Tibial nerve (tissue), 4 donors: ENCODE measurements at regions not wholly inside any gene's neighbourhood (a gene's known extent, or its start where the extent isn't known, plus 50 kb on each side); places are given as distances from the start of the nearest gene placed in this dataset.

Experiments used
- DNase-seq, 2 donors: peaks; one replicate each; pipeline ENCODE4 v3.0.0-alpha.2; 2019; ENCODE audit warnings: low spot score in 2 of 2
- H3K27ac ChIP-seq, 4 donors: fragments of 200-600 bp; sonication (generic) in 3 of 4; one replicate each; pipeline ENCODE4 v1.5.1; 2017 to 2019; ENCODE audit warnings: mild to moderate bottlenecking in 1 of 4
- H3K27me3 ChIP-seq, 2 donors: fragments of 200-600 bp; sonication (generic) in 1 of 2; one replicate each; pipeline versions ENCODE4 v1.5.1 to v1.6.0; 2017 to 2019
- H3K36me3 ChIP-seq, 3 donors: fragments of 200-600 bp; sonication (generic); one replicate each; pipeline ENCODE4 v1.5.1; 2018 to 2019
- H3K4me1 ChIP-seq, 4 donors: fragments of 200-600 bp; sonication (generic) in 3 of 4; one replicate each; pipeline ENCODE4 v1.5.1; 2017 to 2019
- H3K4me3 ChIP-seq, 4 donors: fragments of 200-600 bp; sonication (generic) in 3 of 4; one replicate each; pipeline ENCODE4 v1.5.1; 2017 to 2019; ENCODE audit warnings: mild to moderate bottlenecking in 1 of 4, moderate library complexity in 1 of 4
- H3K9me3 ChIP-seq, 4 donors: fragments of 200-600 bp; sonication (generic) in 3 of 4; one replicate each; pipeline ENCODE4 v1.5.1; 2017 to 2019
- EP300 ChIP-seq, 2 donors: sonication (generic); formaldehyde crosslinking; IDR thresholded peaks; one replicate each; pipeline ENCODE4 v1.6.1; 2017; ENCODE audit warnings: antibody characterized with exemption in 2 of 2, mild to moderate bottlenecking in 1 of 2
- POLR2A ChIP-seq, 2 donors: fragments of 450-650 bp; IDR thresholded peaks; one replicate each; pipeline ENCODE4 v1.6.1; 2017; ENCODE audit warnings: antibody characterized with exemption in 2 of 2, mild to moderate bottlenecking in 2 of 2, moderate library complexity in 2 of 2
- WGBS, 2 donors: methylation state at CpG; one replicate each; pipeline ENCODE4 v1.1.5; 2018; 5-methylcytosine and 5-hydroxymethylcytosine counted together
- TF ChIP-seq, protein P1 (sequence below), 5 experiments: fragments of 200-600 bp in 3 of 5; fragments of 450-650 bp in 2 of 5; sonication (generic) in 3 of 5; IDR thresholded peaks; one replicate each; pipeline ENCODE4 v1.5.1; 2016 to 2019; ENCODE audit warnings: antibody characterized with exemption in 5 of 5, mild to moderate bottlenecking in 3 of 5, moderate library complexity in 2 of 5

- no peak for TF ChIP-seq EP300 (IDR thresholded peaks at IDR 0.05)
- no peak overlapping the region for H3K27ac ChIP-seq
- H3K9me3 ChIP-seq = no peaks in the 10 kb centered on the region
- H3K4me1 ChIP-seq = no peaks in the 10 kb centered on the region
- H3K36me3 ChIP-seq = no peaks in the 10 kb centered on the region
- H3K27me3 ChIP-seq = no peaks in the 10 kb centered on the region
- no peak for DNase-seq
- 87 to 94% methylated on average over 2 of the region's 2 CpGs for WGBS, 2 donors
- H3K4me3 ChIP-seq = no peak overlapping the region
Measured at GRCh38 chr6:91278416-91278815, 691.5 kb upstream of the MAP3K7 start.

DNA sequence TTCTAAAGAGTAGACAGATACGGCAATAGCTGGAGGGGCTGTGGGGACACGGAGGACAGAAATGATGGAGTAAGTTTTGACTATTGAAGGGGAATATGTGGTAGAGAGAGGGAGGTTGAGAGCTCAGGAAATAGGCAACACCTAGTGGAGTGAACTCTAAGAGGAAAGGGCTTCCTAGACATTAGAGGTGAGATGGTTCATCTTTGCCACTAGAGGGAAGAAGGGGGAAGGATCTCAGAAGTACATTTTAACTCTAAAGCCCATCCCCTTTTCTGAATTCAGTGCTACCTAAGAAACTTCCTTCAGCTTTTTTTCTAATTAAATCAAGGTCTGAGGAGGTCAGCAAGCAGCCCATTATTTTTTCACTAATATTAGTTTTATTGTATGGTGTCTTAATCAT, 689.4 kb upstream of the MAP3K7 start:
- Histone ChIP-seq H3K36me3 (no peaks in the 10 kb centered on the region), H3K4me3 (no peak overlapping the region), H3K4me1 (no peaks in the 10 kb centered on the region), H3K27me3 (no peaks in the 10 kb centered on the region), H3K9me3 (peaks cover 0 to 6% (median 0%) of the 10 kb centered on the region in 4 donors), H3K27ac (no peak overlapping the region)
- WGBS, 2 donors = 71 to 73% methylated on average over 2 of the region's 2 CpGs
- TF ChIP-seq, protein P1, sequence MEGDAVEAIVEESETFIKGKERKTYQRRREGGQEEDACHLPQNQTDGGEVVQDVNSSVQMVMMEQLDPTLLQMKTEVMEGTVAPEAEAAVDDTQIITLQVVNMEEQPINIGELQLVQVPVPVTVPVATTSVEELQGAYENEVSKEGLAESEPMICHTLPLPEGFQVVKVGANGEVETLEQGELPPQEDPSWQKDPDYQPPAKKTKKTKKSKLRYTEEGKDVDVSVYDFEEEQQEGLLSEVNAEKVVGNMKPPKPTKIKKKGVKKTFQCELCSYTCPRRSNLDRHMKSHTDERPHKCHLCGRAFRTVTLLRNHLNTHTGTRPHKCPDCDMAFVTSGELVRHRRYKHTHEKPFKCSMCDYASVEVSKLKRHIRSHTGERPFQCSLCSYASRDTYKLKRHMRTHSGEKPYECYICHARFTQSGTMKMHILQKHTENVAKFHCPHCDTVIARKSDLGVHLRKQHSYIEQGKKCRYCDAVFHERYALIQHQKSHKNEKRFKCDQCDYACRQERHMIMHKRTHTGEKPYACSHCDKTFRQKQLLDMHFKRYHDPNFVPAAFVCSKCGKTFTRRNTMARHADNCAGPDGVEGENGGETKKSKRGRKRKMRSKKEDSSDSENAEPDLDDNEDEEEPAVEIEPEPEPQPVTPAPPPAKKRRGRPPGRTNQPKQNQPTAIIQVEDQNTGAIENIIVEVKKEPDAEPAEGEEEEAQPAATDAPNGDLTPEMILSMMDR (IDR thresholded peaks at IDR 0.05) = peak in 1 of 5 experiments; percentile 29
- no peak for TF ChIP-seq POLR2A (IDR thresholded peaks at IDR 0.05)
- no peak for DNase-seq

GRCh38 chr6:91273729-91274128, 686.9 kb upstream of the MAP3K7 start:
- TF ChIP-seq, protein P1 (IDR thresholded peaks at IDR 0.05) = no peak
- TF ChIP-seq EP300 (IDR thresholded peaks at IDR 0.05) = peak in 1 of 2 donors; percentile 25
- no peak overlapping the region for H3K4me3 ChIP-seq
- no peak overlapping the region for H3K27ac ChIP-seq
- H3K9me3 ChIP-seq = peaks cover 0 to 10% (median 0%) of the 10 kb centered on the region in 4 donors
- no peaks in the 10 kb centered on the region for H3K4me1 ChIP-seq
- no peaks in the 10 kb centered on the region for H3K36me3 ChIP-seq
- WGBS, 2 donors = 47 to 59% methylated on average over 5 of the region's 5 CpGs
- H3K27me3 ChIP-seq = no peaks in the 10 kb centered on the region
- peak; percentile 40 to 42 for DNase-seq

GRCh38 chr6:91271807-91272206, 684.9 kb upstream of the MAP3K7 start:
- Histone ChIP-seq H3K36me3 (no peaks in the 10 kb centered on the region), H3K4me1 (no peaks in the 10 kb centered on the region), H3K27ac (no peak overlapping the region), H3K9me3 (peaks cover 0 to 10% (median 0%) of the 10 kb centered on the region in 4 donors), H3K27me3 (no peaks in the 10 kb centered on the region), H3K4me3 (no peak overlapping the region)
- no peak for DNase-seq
- 95 to 99% methylated on average over 6 of the region's 6 CpGs for WGBS, 2 donors
- TF ChIP-seq, protein P1 (IDR thresholded peaks at IDR 0.05) = no peak
- TF ChIP-seq EP300 (IDR thresholded peaks at IDR 0.05) (no peak), POLR2A (IDR thresholded peaks at IDR 0.05) (no peak)

- TF ChIP-seq POLR2A (IDR thresholded peaks at IDR 0.05) = no peak
- no peak for TF ChIP-seq EP300 (IDR thresholded peaks at IDR 0.05)
- TF ChIP-seq, protein P1 (IDR thresholded peaks at IDR 0.05) = no peak
- 27 to 35% methylated on average over 2 of the region's 2 CpGs for WGBS, 2 donors
Measured at GRCh38 chr6:91268941-91269340, 682.1 kb upstream of the MAP3K7 start.

DNA sequence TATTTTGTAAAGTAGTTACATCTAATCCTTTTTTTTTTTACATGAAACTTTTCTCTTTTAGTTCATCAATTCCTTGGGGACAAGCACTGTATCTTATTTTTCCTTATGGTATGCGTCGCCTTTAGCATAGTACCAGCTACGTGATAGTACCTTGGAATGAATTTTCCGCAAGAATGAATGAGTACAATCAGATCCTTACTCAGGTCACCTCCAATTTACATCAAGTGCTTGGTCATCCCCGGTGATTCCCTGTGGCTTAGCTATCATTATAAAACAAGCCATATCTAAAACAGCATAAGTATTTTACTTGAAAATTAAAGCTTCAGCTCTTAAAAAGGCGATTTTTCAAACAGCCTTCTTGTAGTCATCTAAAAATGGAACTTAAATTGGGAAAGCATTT, 680.4 kb upstream of the MAP3K7 start:
- H3K27me3 ChIP-seq = no peaks in the 10 kb centered on the region
- H3K9me3 ChIP-seq = peaks cover 0 to 10% (median 0%) of the 10 kb centered on the region in 4 donors
- TF ChIP-seq EP300 (IDR thresholded peaks at IDR 0.05) = no peak
- TF ChIP-seq, protein P1 (IDR thresholded peaks at IDR 0.05) = no peak
- no peak for TF ChIP-seq POLR2A (IDR thresholded peaks at IDR 0.05)
- H3K4me3 ChIP-seq = no peak overlapping the region
- no peaks in the 10 kb centered on the region for H3K4me1 ChIP-seq
- no peak for DNase-seq
- no peaks in the 10 kb centered on the region for H3K36me3 ChIP-seq
- no peak overlapping the region for H3K27ac ChIP-seq
- 80 to 91% methylated on average over 6 of the region's 6 CpGs for WGBS, 2 donors

More at GRCh38 chr6:91268941-91269340, 682.1 kb upstream of the MAP3K7 start:
- Histone ChIP-seq H3K4me1 (no peaks in the 10 kb centered on the region), H3K36me3 (no peaks in the 10 kb centered on the region), H3K27me3 (no peaks in the 10 kb centered on the region), H3K9me3 (peaks cover 0 to 10% (median 0%) of the 10 kb centered on the region in 4 donors), H3K27ac (no peak overlapping the region), H3K4me3 (no peak overlapping the region)
- DNase-seq = no peak
